ENCODE measurements at regions not wholly inside any gene's neighbourhood (a gene's known extent, or its start where the extent isn't known, plus 50 kb on each side); places are given as distances from the start of the nearest gene placed in this dataset.

- TF ChIP-seq, protein P1, sequence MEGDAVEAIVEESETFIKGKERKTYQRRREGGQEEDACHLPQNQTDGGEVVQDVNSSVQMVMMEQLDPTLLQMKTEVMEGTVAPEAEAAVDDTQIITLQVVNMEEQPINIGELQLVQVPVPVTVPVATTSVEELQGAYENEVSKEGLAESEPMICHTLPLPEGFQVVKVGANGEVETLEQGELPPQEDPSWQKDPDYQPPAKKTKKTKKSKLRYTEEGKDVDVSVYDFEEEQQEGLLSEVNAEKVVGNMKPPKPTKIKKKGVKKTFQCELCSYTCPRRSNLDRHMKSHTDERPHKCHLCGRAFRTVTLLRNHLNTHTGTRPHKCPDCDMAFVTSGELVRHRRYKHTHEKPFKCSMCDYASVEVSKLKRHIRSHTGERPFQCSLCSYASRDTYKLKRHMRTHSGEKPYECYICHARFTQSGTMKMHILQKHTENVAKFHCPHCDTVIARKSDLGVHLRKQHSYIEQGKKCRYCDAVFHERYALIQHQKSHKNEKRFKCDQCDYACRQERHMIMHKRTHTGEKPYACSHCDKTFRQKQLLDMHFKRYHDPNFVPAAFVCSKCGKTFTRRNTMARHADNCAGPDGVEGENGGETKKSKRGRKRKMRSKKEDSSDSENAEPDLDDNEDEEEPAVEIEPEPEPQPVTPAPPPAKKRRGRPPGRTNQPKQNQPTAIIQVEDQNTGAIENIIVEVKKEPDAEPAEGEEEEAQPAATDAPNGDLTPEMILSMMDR (IDR thresholded peaks at IDR 0.05) = no peak
- no peak for TF ChIP-seq POLR2A (IDR thresholded peaks at IDR 0.05)
These were observed 208.6 kb upstream of the BRINP1 start for GRCh38 chr9:119577881-119578280.
